ENCODE measurements at regions not wholly inside any gene's neighbourhood (a gene's known extent, or its start where the extent isn't known, plus 50 kb on each side); places are given as distances from the start of the nearest gene placed in this dataset.
A peak's percentile ranks its signal among the peaks of the same experiment; 100 is the strongest.
"Not testable (repeated sequence)": the region's sequence is repeated elsewhere in the genome, so short reads cannot be mapped to it uniquely, and the experiment has no call there.

DNA sequence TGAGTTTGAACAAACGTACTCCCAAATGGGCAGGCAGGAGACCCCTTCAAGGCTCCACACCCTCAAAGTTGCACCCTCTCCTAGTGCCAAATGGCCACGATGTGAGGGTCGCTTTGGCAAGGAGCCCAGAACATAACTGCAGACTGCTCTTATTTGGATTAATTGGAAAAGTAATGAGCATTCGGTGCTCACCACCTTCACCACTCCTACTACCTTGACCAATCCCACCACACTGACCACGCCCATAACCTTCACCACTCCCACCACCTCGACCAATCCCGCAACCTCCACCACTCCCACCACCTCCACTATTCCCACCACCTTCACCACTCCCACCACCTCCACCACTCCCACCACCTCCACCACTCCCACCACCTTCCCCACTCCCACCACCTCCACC, 94.7 kb upstream of the PAX2 start:
- no peak overlapping the region for H3K4me3 Mint-ChIP-seq
- H3K27me3 Mint-ChIP-seq, result peaks cover 88% of the 10 kb centered on the region

DNA sequence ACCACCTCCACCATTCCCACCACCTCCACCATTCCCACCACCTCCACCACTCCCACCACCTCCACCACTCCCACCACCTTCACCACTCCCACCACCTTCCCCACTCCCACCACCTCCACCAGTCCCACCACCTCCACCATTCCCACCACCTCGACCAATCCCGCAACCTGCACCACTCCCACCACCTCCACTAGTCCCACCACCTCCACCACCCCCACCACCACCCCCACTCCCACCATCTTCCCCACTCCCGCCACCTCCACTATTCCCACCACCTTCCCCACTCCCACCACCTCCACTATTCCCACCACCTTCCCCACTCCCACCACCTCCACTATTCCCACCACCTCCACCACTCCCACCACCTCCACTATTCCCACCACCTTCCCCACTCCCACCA, 94.3 kb upstream of the PAX2 start:
- ATAC-seq (replicated peaks; ENCODE audit: extremely low read depth, poor library complexity, severe bottlenecking); H3K4me3 Mint-ChIP-seq: not testable (repeated sequence)
- peaks cover 88% of the 10 kb centered on the region for H3K27me3 Mint-ChIP-seq

More for the DNA sequence above, 94.7 kb upstream of the PAX2 start:
- Mint-ChIP-seq H3K36me3 (ENCODE audit: insufficient read depth) (no peaks in the 10 kb centered on the region), H3K9me3 (no peaks in the 10 kb centered on the region), H3K4me1 (peaks cover 22% of the 10 kb centered on the region), H3K27ac (ENCODE audit: low read depth) (no peak overlapping the region)
- DNase-seq (ENCODE audit: low spot score in 2 of 2) (no peak), ATAC-seq (replicated peaks; ENCODE audit: extremely low read depth, poor library complexity, severe bottlenecking) (no peak)

DNA sequence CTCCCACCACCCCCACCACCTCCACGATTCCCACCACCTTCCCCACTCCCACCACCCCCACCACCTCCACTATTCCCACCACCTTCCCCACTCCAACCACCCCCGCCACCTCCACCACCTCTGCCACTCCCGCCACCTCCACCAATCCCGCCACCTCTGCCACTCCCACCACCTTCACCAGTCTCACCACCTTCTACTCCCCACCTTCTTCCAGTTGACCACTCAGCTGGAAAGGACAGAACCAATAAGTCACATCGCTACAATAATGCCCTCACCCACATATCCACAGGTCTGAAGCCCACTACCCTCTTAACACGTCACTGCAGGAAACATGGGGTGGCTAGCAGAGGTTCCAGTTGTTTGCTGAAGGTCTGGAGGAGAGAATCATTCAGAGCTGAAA, 93.5 kb upstream of the PAX2 start:
- Mint-ChIP-seq H3K9me3 (no peaks in the 10 kb centered on the region), H3K27ac (ENCODE audit: low read depth) (no peak overlapping the region), H3K4me3 (no peak overlapping the region), H3K27me3 (peaks cover 83% of the 10 kb centered on the region), H3K36me3 (ENCODE audit: insufficient read depth) (no peaks in the 10 kb centered on the region), H3K4me1 (peaks cover 25% of the 10 kb centered on the region)
- DNase-seq (ENCODE audit: low spot score in 2 of 2) (no peak), ATAC-seq (replicated peaks; ENCODE audit: extremely low read depth, poor library complexity, severe bottlenecking) (no peak)

More for the DNA sequence above, 94.3 kb upstream of the PAX2 start:
- H3K9me3 Mint-ChIP-seq; DNase-seq (ENCODE audit: low spot score in 2 of 2); H3K36me3 Mint-ChIP-seq (ENCODE audit: insufficient read depth); H3K27ac Mint-ChIP-seq (ENCODE audit: low read depth): not testable (repeated sequence)
- peaks cover 25% of the 10 kb centered on the region for H3K4me1 Mint-ChIP-seq

DNA sequence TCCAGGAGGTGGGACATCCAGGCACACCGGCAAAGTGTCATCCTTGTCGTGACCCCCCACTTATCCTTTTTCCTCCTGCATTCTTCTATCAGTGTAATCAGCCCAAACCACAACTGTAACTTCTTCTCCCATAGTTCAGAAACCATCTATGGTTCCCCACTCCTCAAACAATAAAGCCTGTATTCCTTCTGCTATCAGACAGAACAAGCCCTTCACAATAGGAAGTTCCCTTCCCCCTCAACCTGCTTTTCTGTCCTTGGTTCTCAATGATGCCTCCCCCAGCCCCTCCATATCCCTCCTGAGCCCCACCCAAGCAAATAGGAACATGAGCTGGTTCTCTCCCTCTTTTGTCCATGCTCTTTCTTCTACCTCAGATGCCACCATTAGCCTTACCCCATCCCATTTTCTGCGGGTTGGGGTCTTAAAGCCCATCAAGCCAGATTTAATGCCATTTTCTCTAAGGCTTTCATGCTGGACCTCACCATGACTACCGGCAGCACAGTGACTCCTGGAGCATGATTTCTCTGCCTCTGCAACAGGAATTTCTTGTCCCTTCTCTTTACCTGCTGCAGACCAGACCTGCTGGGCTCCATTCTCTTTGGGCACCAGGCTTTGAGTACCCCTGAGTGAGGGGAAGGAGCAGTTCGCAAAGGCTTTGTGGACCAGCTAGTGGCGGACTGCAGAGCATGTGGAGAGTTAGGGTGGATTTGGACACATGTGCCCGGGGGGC, 92.8 kb upstream of the PAX2 start:
- Mint-ChIP-seq H3K4me3 (no peak overlapping the region), H3K36me3 (ENCODE audit: insufficient read depth) (no peaks in the 10 kb centered on the region), H3K9me3 (no peaks in the 10 kb centered on the region)

DNA sequence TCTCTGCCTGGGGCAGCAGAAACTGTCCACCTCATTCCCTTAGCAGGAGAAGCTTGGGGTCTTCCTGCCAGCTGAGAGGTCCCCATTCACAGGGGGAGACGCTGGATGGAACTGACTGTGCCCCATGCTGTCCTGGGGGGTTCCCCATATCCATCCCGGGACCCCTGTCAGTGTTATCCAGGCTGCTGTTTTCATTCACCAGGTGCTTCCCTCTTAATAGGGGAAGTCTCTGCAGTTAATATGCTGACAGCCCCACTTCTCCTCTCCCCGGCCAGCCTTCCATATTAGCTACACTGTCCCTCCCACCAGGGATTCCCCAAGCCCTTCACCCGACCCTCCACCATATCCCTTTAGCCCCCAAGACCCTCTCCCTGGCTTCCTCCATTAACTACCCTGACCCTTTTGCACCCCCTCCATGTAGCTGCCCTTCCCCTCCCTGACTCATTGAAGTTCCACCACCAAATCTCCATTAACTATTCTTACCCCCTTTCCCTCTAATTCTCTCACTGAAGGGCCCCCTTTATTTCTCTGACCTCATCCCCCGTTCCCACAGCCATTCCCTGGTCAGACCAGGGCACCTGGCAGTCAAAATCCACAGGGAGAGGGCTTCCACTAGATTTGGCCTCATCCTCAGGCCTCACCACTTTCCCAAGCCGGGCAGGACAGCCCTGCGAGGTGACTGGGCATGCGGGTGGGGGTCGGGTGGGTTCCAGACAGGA, 92.0 kb upstream of the PAX2 start:
- DNase-seq (ENCODE audit: low spot score in 2 of 2), result no peak
- Mint-ChIP-seq H3K27ac (ENCODE audit: low read depth) (no peak overlapping the region), H3K4me1 (peaks cover 25% of the 10 kb centered on the region), H3K36me3 (ENCODE audit: insufficient read depth) (no peaks in the 10 kb centered on the region), H3K4me3 (peak overlapping the region; percentile 16), H3K9me3 (no peaks in the 10 kb centered on the region), H3K27me3 (peaks cover 84% of the 10 kb centered on the region)
- ATAC-seq (replicated peaks; ENCODE audit: extremely low read depth, poor library complexity, severe bottlenecking), result no peak

More for the DNA sequence above, 92.8 kb upstream of the PAX2 start:
- ATAC-seq (replicated peaks; ENCODE audit: extremely low read depth, poor library complexity, severe bottlenecking), result no peak
- Mint-ChIP-seq H3K4me1 (peaks cover 25% of the 10 kb centered on the region), H3K27me3 (peaks cover 83% of the 10 kb centered on the region), H3K27ac (ENCODE audit: low read depth) (no peak overlapping the region)
- DNase-seq (ENCODE audit: low spot score in 2 of 2), result no peak

DNA sequence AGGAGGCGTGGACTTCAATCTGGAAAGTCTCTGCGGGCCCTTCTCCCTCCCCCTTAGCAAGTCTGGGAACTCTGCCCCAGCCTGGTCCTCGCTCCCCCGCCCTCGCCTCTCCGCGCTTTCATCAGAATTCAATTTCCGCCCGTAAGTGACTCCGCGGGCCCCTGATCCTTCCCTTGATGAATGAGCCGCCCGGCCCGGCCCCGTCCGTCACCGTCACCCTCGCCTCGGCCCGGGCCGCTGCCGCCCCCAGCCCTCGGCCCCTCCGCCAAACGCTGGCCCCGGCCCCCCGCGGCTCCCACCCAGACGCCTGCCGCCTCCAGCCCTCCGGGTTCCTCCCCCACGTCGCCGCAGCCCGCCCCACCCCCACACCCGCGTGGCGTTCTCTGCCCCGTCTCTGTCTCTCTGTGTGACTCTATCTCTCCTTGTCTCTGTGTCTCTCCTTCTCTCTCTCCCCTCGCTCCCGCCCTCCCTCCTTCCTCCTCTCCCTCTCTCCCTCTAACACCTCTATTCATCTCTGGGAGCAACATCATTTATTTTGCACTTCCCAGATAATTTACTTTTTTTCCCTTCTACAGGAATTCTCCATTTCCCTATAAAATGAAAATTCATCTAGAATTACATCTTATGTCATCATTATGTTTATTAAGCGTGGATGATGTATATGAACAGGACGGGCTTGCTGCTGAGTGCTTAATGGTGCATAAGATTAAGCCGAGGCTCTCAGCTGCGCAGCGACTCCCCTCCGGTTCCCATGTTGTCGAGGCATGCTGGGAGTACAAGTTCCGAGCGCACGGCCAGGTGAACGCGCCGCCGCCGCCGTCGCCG, 91.2 kb upstream of the PAX2 start:
- Mint-ChIP-seq H3K4me1 (peaks cover 25% of the 10 kb centered on the region), H3K27ac (ENCODE audit: low read depth) (peak overlapping the region; percentile 12), H3K9me3 (no peaks in the 10 kb centered on the region), H3K36me3 (ENCODE audit: insufficient read depth) (no peaks in the 10 kb centered on the region), H3K27me3 (peaks cover 86% of the 10 kb centered on the region), H3K4me3 (peak overlapping the region; percentile 76)
- no peak for ATAC-seq (replicated peaks; ENCODE audit: extremely low read depth, poor library complexity, severe bottlenecking)
- no peak for DNase-seq (ENCODE audit: low spot score in 2 of 2)

DNA sequence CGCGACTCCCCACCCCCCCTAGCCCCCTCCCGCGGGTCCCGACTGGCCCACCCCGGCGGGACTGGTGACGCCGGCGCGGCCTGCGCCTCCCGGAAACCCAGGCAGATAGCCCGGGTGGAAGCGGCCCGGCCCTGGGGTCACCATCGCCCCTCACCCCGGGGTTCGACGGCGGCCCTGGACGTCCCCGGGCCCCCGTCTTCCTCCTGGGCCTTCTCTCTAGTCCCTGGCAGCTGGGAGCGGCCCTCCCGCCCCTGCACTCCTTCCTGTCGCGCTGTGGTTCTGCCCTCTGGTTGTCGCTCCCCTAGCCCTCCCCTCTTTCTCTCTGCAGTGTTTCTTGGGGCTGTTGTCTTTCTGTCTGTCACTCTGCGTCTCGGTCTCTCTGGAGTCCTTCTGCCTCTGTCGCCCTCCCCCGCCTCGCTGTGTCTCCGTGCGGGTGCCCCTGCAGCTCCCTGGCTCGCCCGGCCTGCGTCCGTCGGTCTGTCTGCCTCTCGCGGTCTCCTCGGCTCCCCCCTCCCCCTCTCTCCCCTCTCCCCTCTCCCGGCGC, 90.5 kb upstream of the PAX2 start:
- DNase-seq (ENCODE audit: low spot score in 2 of 2) (no peak), ATAC-seq (replicated peaks; ENCODE audit: extremely low read depth, poor library complexity, severe bottlenecking) (no peak)
- Mint-ChIP-seq H3K9me3 (no peaks in the 10 kb centered on the region), H3K27me3 (peaks cover 86% of the 10 kb centered on the region), H3K4me3 (peak overlapping the region; percentile 76), H3K36me3 (ENCODE audit: insufficient read depth) (no peaks in the 10 kb centered on the region), H3K27ac (ENCODE audit: low read depth) (peak overlapping the region; percentile 12), H3K4me1 (peaks cover 25% of the 10 kb centered on the region)

DNA sequence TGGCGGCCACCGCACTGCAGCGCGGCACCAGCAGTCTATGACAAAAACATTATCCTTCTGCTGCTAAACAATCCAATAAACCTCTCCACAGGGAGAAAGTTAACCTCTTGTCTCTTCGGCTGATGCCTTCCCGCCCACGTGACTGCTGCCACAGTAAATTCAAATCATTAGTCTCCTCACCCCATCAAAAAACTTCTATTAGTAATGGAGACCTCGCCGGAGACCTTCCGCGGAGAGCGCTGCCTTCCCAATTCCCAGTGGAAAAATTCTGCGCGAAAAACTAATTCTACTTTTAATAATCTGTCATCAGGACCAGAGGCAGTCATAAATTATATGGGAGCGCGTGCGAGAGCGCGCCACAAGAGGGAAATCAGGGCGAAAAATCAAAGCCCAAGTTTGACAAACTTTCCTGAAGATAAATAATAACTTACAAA, 90.0 kb upstream of the PAX2 start:
- Mint-ChIP-seq H3K4me1 (peaks cover 25% of the 10 kb centered on the region), H3K27ac (ENCODE audit: low read depth) (peak overlapping the region; percentile 12), H3K27me3 (peaks cover 86% of the 10 kb centered on the region), H3K9me3 (no peaks in the 10 kb centered on the region), H3K36me3 (ENCODE audit: insufficient read depth) (no peaks in the 10 kb centered on the region), H3K4me3 (peak overlapping the region; percentile 76)
- DNase-seq (ENCODE audit: low spot score in 2 of 2) (no peak), ATAC-seq (replicated peaks; ENCODE audit: extremely low read depth, poor library complexity, severe bottlenecking) (no peak)

DNA sequence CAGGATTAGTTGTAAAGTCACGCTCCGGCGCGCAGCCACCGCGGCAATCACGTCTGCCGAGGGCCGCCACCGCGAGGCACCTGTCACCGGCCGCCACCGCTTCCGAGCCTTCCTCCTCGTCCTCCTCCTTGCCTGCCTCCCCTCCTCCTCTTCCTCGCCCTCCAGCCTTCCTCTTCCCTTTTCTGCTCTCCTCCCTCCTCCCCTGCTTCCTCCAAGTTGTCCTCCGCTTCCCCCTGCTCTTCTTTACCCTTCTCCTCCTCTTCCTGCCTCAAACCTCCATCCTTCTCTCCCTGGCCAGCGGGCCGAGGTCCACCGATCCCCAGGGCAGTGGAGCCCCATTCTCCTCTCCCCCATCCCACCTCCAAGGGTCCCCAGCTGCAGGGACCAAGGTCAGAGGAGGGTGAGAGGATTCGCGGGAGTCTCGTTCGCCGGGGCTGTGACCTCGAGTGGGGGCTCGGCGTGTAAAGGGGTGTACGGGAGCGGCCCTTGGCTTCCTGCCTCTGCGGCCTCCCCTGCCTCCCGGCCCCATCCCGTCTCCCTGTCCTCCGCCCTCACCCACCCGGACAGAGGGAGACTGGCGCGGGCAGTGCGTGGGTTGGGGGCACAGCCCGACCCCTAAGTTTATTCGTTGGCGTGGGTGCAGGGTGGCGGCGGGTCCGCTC, 89.5 kb upstream of the PAX2 start:
- no peaks in the 10 kb centered on the region for H3K9me3 Mint-ChIP-seq
- peaks cover 88% of the 10 kb centered on the region for H3K27me3 Mint-ChIP-seq
- H3K4me3 Mint-ChIP-seq, result peak overlapping the region; percentile 76
- no peak for ATAC-seq (replicated peaks; ENCODE audit: extremely low read depth, poor library complexity, severe bottlenecking)
- DNase-seq (ENCODE audit: low spot score in 2 of 2), result no peak
- H3K27ac Mint-ChIP-seq (ENCODE audit: low read depth), result no peak overlapping the region
- H3K36me3 Mint-ChIP-seq (ENCODE audit: insufficient read depth), result no peaks in the 10 kb centered on the region
- peaks cover 25% of the 10 kb centered on the region for H3K4me1 Mint-ChIP-seq

DNA sequence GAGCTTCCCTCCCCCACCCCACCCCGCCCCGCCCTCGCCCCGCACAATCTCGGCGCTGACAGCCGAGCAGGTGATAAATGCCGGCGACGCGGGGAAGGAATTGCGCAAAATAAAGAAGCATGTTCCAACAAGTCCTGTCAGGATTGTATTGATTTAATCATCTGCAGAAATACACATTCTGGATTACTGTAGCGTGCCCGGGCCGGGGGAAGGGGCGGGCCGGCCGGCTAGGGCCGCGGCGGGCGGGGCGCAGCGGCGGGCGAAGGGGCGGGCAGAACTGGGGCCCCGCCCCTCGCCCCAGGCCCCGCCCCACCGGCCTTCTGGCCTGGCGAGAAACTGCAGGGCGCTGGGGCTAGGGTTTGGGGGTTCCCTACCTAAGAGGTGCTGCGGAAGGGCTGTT, 88.9 kb upstream of the PAX2 start:
- no peaks in the 10 kb centered on the region for H3K9me3 Mint-ChIP-seq
- DNase-seq (ENCODE audit: low spot score in 2 of 2), result no peak
- H3K36me3 Mint-ChIP-seq (ENCODE audit: insufficient read depth), result no peaks in the 10 kb centered on the region
- peaks cover 25% of the 10 kb centered on the region for H3K4me1 Mint-ChIP-seq
- H3K27ac Mint-ChIP-seq (ENCODE audit: low read depth), result no peak overlapping the region
- H3K27me3 Mint-ChIP-seq, result peaks cover 94% of the 10 kb centered on the region
- no peak for ATAC-seq (replicated peaks; ENCODE audit: extremely low read depth, poor library complexity, severe bottlenecking)
- no peak overlapping the region for H3K4me3 Mint-ChIP-seq

DNA sequence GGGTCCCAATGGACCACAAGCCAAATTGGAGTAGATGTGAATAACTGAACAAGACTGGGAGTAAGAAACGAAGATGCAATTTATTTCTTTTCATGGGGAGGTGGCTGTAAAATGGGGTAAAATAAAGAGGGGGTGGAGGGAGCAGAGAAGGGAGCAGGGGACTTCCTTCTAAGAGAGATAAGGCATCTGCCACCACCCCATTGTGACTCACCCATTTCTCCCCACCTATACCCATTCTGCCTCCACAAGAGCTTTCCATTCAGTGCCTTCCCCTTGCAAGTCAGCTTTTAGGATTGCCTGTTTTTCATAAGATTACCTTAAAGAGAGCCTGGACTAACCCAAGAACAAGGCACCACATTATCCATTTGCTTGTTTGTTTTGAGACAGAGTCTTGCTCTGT, 87.1 kb upstream of the PAX2 start:
- no peak for ATAC-seq (replicated peaks; ENCODE audit: extremely low read depth, poor library complexity, severe bottlenecking)
- H3K4me3 Mint-ChIP-seq, result no peak overlapping the region
- peaks cover 24% of the 10 kb centered on the region for H3K4me1 Mint-ChIP-seq
- H3K27me3 Mint-ChIP-seq, result peaks cover 95% of the 10 kb centered on the region
- DNase-seq (ENCODE audit: low spot score in 2 of 2), result no peak
- H3K27ac Mint-ChIP-seq (ENCODE audit: low read depth), result no peak overlapping the region
- H3K9me3 Mint-ChIP-seq, result no peaks in the 10 kb centered on the region
- no peaks in the 10 kb centered on the region for H3K36me3 Mint-ChIP-seq (ENCODE audit: insufficient read depth)
